ENCODE measurements at regions not wholly inside any gene's neighbourhood (a gene's known extent, or its start where the extent isn't known, plus 50 kb on each side); places are given as distances from the start of the nearest gene placed in this dataset.

DNA sequence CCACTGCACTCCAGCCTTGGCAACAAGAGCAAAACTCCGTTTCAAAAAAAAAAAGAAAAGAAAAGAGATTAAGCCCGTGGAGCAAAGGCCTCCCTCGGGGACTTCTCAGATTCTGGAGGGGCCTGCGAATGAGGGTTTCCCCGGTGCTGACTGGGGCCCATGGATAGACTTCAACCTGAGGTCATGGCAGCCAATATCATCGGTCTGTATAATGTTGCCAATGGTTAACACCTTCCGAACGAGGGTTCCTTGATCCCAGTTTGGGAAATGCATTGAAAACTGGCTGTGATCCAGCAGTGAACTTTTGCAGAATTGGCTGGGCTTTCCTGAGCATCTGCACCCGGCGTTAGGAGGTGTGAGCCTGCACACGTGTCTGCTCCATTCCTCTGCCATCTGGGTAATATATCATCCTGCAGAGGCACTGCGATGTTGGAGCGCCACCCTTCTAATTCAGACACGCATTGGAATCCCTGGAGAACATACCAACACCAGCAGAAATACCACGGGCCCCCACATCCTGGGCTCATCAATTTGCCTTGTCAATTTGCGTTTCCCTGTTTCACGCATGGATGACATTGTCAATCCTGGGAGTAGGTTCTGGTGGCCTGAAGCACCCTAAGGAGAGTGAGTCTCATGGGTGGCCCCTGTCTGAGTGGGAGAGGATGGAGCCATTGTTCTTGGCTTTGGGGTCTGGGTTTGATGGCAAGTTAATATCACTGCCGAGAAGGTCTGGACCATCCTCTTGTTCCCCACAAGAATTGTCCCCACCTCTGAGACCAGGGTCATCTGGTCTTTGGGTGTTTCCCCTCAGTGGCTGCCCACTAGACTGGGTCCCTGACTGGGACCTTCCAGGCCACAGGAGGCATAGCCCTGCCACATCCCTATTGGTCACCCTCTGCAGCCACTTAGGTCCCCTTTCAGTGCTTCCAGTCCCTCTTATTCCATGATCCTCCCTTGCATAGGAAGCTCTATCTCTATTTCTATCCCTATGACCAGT is 441.0 kb downstream of the PTPRU start:
- H3K36me3 ChIP-seq (ENCODE audit: insufficient read depth, low read length) = no peaks in the 10 kb centered on the region

DNA sequence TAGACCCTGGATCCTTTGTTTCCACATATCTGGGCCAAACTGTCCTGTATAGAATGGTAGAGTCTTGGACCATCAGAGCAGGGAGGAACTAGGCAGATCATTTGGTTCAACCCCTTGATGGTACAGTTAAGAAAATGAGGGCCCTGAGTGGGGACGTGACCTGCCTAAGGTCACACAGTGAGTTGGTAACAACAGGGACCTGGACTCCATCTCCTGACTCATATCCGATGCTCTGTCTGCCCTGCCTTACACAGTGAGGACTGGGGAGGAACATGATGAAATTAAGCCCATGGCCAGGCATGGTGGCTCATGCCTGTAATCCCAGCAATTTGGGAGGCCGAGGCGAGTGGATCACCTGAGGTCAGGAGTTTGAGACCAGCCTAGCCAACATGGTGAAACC is 440.2 kb downstream of the PTPRU start:
- Histone ChIP-seq H3K27me3 (ENCODE audit: insufficient read depth, low read length) (no peaks in the 10 kb centered on the region), H3K4me3 (ENCODE audit: low read depth, low read length) (no peak overlapping the region), H3K4me1 (ENCODE audit: control insufficient read depth, insufficient read depth, low read length, unreplicated experiment) (no peaks in the 10 kb centered on the region), H3K36me3 (ENCODE audit: insufficient read depth, low read length) (no peaks in the 10 kb centered on the region), H2AFZ (ENCODE audit: low read length, unreplicated experiment) (no peak overlapping the region), H3K79me2 (ENCODE audit: control insufficient read depth, insufficient read depth, low read length, unreplicated experiment) (no peaks in the 10 kb centered on the region), H3K27ac (ENCODE audit: low read depth, low read length) (no peak overlapping the region)

More for the DNA sequence above, 441.0 kb downstream of the PTPRU start:
- Histone ChIP-seq H3K27me3 (ENCODE audit: insufficient read depth, low read length) (no peaks in the 10 kb centered on the region), H2AFZ (ENCODE audit: low read length, unreplicated experiment) (no peak overlapping the region), H3K27ac (ENCODE audit: low read depth, low read length) (no peak overlapping the region), H3K79me2 (ENCODE audit: control insufficient read depth, insufficient read depth, low read length, unreplicated experiment) (no peaks in the 10 kb centered on the region), H3K4me3 (ENCODE audit: low read depth, low read length) (no peak overlapping the region), H3K4me1 (ENCODE audit: control insufficient read depth, insufficient read depth, low read length, unreplicated experiment) (no peaks in the 10 kb centered on the region)

DNA sequence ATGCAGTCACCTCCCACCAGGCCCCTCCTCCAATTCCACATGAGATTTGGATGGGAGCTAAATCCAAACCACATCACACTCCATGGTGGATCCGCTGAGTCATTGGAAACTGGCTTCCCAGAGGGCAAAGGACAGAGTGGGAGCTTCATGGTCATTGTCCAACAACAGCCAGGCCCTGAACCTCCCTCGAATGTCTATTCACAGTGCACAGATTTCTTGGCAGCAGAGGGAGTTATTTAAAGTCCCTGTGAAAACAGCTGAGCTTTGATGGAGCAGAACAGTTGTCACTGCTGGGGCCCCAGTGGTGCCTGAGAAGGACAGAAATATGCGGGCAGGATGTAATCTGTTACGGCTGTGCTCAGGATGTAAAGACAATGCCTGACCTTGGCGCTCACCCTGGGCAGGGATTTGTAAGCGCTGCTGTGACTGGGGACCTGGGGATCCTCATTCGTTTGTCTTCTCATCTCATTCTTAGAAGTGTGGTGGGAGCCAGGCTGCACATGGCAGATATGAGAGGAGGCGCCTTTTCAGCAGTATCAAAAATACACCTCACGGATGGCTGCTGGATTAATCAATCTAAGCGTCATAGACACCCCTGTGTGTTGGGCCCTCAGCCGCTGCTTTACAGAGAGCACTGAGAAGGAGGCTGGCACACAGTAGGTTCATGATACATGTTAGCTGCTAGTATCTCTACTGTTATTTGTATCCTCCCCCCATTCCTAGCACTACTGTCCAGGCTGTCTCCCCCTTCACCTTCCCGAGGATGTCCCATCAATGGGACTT is 439.4 kb downstream of the PTPRU start:
- H2AFZ ChIP-seq (ENCODE audit: low read length, unreplicated experiment) = no peak overlapping the region
- H3K79me2 ChIP-seq (ENCODE audit: control insufficient read depth, insufficient read depth, low read length, unreplicated experiment) = no peaks in the 10 kb centered on the region
- H3K4me3 ChIP-seq (ENCODE audit: low read depth, low read length) = no peak overlapping the region
- H3K4me1 ChIP-seq (ENCODE audit: control insufficient read depth, insufficient read depth, low read length, unreplicated experiment) = no peaks in the 10 kb centered on the region
- no peak overlapping the region for H3K27ac ChIP-seq (ENCODE audit: low read depth, low read length)
- H3K27me3 ChIP-seq (ENCODE audit: insufficient read depth, low read length) = no peaks in the 10 kb centered on the region
- H3K36me3 ChIP-seq (ENCODE audit: insufficient read depth, low read length) = no peaks in the 10 kb centered on the region

DNA sequence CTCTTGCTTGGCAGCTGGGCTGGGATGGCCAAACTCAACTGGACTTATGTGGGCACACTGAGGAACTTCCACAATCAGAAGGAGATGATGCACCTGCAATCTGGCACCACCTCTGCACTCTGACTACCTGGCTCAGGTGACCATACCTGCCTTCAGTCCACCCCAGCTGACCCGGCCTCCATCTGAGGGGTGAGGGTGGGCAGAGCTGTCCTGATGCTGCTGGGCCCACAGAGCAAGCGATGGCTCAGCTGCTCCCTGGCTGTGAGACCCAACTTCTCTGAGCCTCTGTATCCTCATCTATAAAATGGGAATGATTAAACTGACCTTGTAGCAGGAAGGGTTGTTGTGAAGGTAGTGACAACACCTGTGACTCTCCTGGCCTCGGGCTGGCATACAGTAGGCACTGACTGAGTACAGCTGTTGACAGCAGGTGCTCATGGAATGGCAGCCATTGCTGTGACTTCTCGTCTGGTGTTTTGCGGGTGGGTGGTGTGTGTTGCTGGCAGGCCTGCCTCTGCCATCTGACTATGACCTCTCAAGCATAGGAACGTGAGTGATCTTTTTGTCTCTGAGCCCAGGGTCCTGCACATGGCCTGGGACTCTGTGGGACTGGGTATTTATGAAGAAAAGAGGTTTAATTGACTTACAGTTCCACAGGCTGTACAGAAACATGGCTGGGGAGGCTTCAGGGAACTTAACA is 438.5 kb downstream of the PTPRU start:
- H3K4me1 ChIP-seq (ENCODE audit: control insufficient read depth, insufficient read depth, low read length, unreplicated experiment) = no peaks in the 10 kb centered on the region

GRCh38 chr1:29673669-29674626 is 437.6 kb downstream of the PTPRU start:
- Histone ChIP-seq H3K4me3 (ENCODE audit: low read depth, low read length) (no peak overlapping the region), H2AFZ (ENCODE audit: low read length, unreplicated experiment) (no peak overlapping the region), H3K27me3 (ENCODE audit: insufficient read depth, low read length) (peaks cover 2% of the 10 kb centered on the region; the same call in 1 of the 2 replicates), H3K36me3 (ENCODE audit: insufficient read depth, low read length) (no peaks in the 10 kb centered on the region), H3K79me2 (ENCODE audit: control insufficient read depth, insufficient read depth, low read length, unreplicated experiment) (no peaks in the 10 kb centered on the region), H3K4me1 (ENCODE audit: control insufficient read depth, insufficient read depth, low read length, unreplicated experiment) (no peaks in the 10 kb centered on the region), H3K27ac (ENCODE audit: low read depth, low read length) (no peak overlapping the region)

More for the DNA sequence above, 438.5 kb downstream of the PTPRU start:
- Histone ChIP-seq H3K27me3 (ENCODE audit: insufficient read depth, low read length) (no peaks in the 10 kb centered on the region), H2AFZ (ENCODE audit: low read length, unreplicated experiment) (no peak overlapping the region), H3K27ac (ENCODE audit: low read depth, low read length) (no peak overlapping the region), H3K36me3 (ENCODE audit: insufficient read depth, low read length) (no peaks in the 10 kb centered on the region), H3K4me3 (ENCODE audit: low read depth, low read length) (no peak overlapping the region), H3K79me2 (ENCODE audit: control insufficient read depth, insufficient read depth, low read length, unreplicated experiment) (no peaks in the 10 kb centered on the region)

DNA sequence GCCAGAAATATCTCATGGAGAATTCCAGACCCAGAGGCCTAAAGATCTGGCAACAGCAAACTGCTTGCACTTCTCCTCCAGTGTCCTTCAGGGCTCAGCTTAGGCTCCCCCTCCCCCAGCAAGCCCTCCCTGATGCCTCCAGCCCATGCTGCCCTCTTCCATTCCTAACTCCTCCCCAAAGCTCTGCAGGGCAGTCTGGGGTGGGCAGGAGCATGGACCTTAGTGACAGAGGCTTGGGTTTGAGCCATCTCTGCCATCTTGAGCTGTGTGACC is 436.8 kb downstream of the PTPRU start:
- Histone ChIP-seq H3K27me3 (ENCODE audit: insufficient read depth, low read length) (peaks cover 10% of the 10 kb centered on the region; the same call in 1 of the 2 replicates), H3K4me1 (ENCODE audit: control insufficient read depth, insufficient read depth, low read length, unreplicated experiment) (no peaks in the 10 kb centered on the region), H2AFZ (ENCODE audit: low read length, unreplicated experiment) (no peak overlapping the region), H3K79me2 (ENCODE audit: control insufficient read depth, insufficient read depth, low read length, unreplicated experiment) (no peaks in the 10 kb centered on the region), H3K27ac (ENCODE audit: low read depth, low read length) (no peak overlapping the region), H3K36me3 (ENCODE audit: insufficient read depth, low read length) (no peaks in the 10 kb centered on the region), H3K4me3 (ENCODE audit: low read depth, low read length) (no peak overlapping the region)

DNA sequence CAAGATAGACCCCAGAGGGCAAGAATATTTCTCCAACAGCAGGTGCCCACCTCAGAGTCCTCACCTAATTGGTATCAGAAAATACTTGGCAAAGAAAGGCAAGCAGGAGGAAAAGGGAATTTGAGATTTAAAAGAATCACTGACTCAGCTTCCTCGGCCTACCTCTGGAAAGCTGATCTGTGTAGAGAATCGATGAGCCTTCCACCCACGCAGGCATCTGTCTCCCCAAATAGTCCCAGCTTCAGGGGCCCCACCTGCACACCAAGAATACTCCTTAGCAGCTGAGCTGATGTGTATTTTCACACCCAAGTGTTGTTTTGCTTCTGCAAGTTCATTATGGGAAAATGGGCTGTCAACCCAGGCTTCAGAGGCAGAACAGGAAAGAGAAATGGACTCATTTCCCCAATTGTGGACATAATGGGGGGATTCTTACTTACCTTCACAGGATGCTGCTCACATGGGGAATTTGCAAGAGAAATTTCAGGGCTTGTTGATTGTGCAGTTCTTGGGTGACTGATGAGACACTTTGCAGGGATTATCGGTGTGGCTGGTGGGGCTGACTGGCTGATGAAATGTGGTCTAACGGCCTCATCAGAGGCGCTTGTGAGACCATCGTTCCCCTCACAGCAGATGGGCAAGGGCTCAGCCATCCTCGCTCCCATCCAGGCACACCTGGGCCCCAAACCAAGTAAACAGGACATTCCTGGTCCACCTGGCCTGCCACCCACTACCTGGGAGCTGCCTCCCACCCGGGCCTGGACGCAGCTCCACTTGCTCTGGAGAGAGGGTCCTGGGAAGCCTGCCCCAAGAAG is 436.3 kb downstream of the PTPRU start:
- H3K27me3 ChIP-seq (ENCODE audit: insufficient read depth, low read length) = peaks cover 11% of the 10 kb centered on the region; the same call in 1 of the 2 replicates
- no peak overlapping the region for H3K4me3 ChIP-seq (ENCODE audit: low read depth, low read length)
- H3K4me1 ChIP-seq (ENCODE audit: control insufficient read depth, insufficient read depth, low read length, unreplicated experiment) = no peaks in the 10 kb centered on the region
- H3K36me3 ChIP-seq (ENCODE audit: insufficient read depth, low read length) = no peaks in the 10 kb centered on the region
- H2AFZ ChIP-seq (ENCODE audit: low read length, unreplicated experiment) = no peak overlapping the region
- no peaks in the 10 kb centered on the region for H3K79me2 ChIP-seq (ENCODE audit: control insufficient read depth, insufficient read depth, low read length, unreplicated experiment)
- H3K27ac ChIP-seq (ENCODE audit: low read depth, low read length) = no peak overlapping the region

GRCh38 chr1:29671446-29672356 is 435.4 kb downstream of the PTPRU start:
- Histone ChIP-seq H3K4me1 (ENCODE audit: control insufficient read depth, insufficient read depth, low read length, unreplicated experiment) (no peaks in the 10 kb centered on the region), H2AFZ (ENCODE audit: low read length, unreplicated experiment) (no peak overlapping the region), H3K27ac (ENCODE audit: low read depth, low read length) (no peak overlapping the region), H3K4me3 (ENCODE audit: low read depth, low read length) (no peak overlapping the region), H3K27me3 (ENCODE audit: insufficient read depth, low read length) (peaks cover 18% of the 10 kb centered on the region), H3K79me2 (ENCODE audit: control insufficient read depth, insufficient read depth, low read length, unreplicated experiment) (no peaks in the 10 kb centered on the region), H3K36me3 (ENCODE audit: insufficient read depth, low read length) (no peaks in the 10 kb centered on the region)

- Histone ChIP-seq H3K4me1 (ENCODE audit: control insufficient read depth, insufficient read depth, low read length, unreplicated experiment) (no peaks in the 10 kb centered on the region), H3K36me3 (ENCODE audit: insufficient read depth, low read length) (no peaks in the 10 kb centered on the region), H3K27ac (ENCODE audit: low read depth, low read length) (no peak overlapping the region), H3K4me3 (ENCODE audit: low read depth, low read length) (no peak overlapping the region), H3K27me3 (ENCODE audit: insufficient read depth, low read length) (peaks cover 28% of the 10 kb centered on the region), H2AFZ (ENCODE audit: low read length, unreplicated experiment) (no peak overlapping the region), H3K79me2 (ENCODE audit: control insufficient read depth, insufficient read depth, low read length, unreplicated experiment) (no peaks in the 10 kb centered on the region)
These were observed 434.4 kb downstream of the PTPRU start for GRCh38 chr1:29670752-29671151.

Data from ACC112 (cell line).